ENCODE measurements at regions not wholly inside any gene's neighbourhood (a gene's known extent, or its start where the extent isn't known, plus 50 kb on each side); places are given as distances from the start of the nearest gene placed in this dataset.
A peak's percentile ranks its signal among the peaks of the same experiment; 100 is the strongest.

GRCh38 chr4:189364032-189364449 lies 576.6 kb upstream of the FRG1 start:
- no peak for ATAC-seq (replicated peaks in 6 of 8)
- WGBS, 10 experiments = 67 to 100% methylated on average over 1 to 3 of the region's 44 CpGs; no CpG with 5 or more reads in 8 of the 10 experiments
- H3K4me1 ChIP-seq (replicated peaks in 1 of 2) = no peaks in the 10 kb centered on the region
- H3K4me3 ChIP-seq = no peak overlapping the region
- no peak overlapping the region for H3K27ac ChIP-seq
- in situ Hi-C loops (cut with MboI; ENCODE audit: low pct_unique_long_range_greater_than_20kb in 2 of 9, low sequenced_read_pairs in 9 of 9, unreplicated experiment in 9 of 9) = no loop called here

- Histone ChIP-seq H3K4me1 (replicated peaks in 1 of 2) (no peaks in the 10 kb centered on the region), H3K27ac (no peak overlapping the region), H3K4me3 (no peak overlapping the region)
- no peak for ATAC-seq (replicated peaks in 6 of 8)
- WGBS, 10 experiments = 0 to 100% (median 83%) methylated on average over 1 to 6 of the region's 6 CpGs; no CpG with 5 or more reads in 2 of the 10 experiments
- in situ Hi-C loops (cut with MboI; ENCODE audit: low pct_unique_long_range_greater_than_20kb in 2 of 9, low sequenced_read_pairs in 9 of 9, unreplicated experiment in 9 of 9) = no loop called here
Measured at GRCh38 chr4:189365451-189365850, 575.2 kb upstream of the FRG1 start.

GRCh38 chr4:189367832-189368231 lies 572.8 kb upstream of the FRG1 start:
- ATAC-seq (replicated peaks in 6 of 8) = no peak
- Histone ChIP-seq H3K27ac (no peak overlapping the region), H3K4me1 (replicated peaks in 1 of 2) (no peaks in the 10 kb centered on the region), H3K4me3 (no peak overlapping the region)
- 20 to 100% (median 75%) methylated on average over 1 to 3 of the region's 3 CpGs; no CpG with 5 or more reads in 1 of the 10 experiments for WGBS, 10 experiments
- in situ Hi-C loops (cut with MboI; ENCODE audit: low pct_unique_long_range_greater_than_20kb in 2 of 9, low sequenced_read_pairs in 9 of 9, unreplicated experiment in 9 of 9) = no loop called here

- Histone ChIP-seq H3K4me3 (no peak overlapping the region), H3K4me1 (replicated peaks in 1 of 2) (no peaks in the 10 kb centered on the region), H3K27ac (no peak overlapping the region)
- in situ Hi-C loops (cut with MboI; ENCODE audit: low pct_unique_long_range_greater_than_20kb in 2 of 9, low sequenced_read_pairs in 9 of 9, unreplicated experiment in 9 of 9) = no loop called here
- peak in 2 of 8 experiments; percentile 24 to 28 for ATAC-seq (replicated peaks in 6 of 8)
- WGBS, 10 experiments = 0 to 64% (median 18%) methylated on average over 1 to 2 of the region's 2 CpGs; no CpG with 5 or more reads in 3 of the 10 experiments
Measured at GRCh38 chr4:189374176-189374575, 566.5 kb upstream of the FRG1 start.

GRCh38 chr4:189376901-189377300 lies 563.8 kb upstream of the FRG1 start:
- WGBS, 10 experiments = 0 to 100% (median 57%) methylated on average over 1 to 2 of the region's 2 CpGs; no CpG with 5 or more reads in 6 of the 10 experiments
- H3K27ac ChIP-seq = no peak overlapping the region
- no peak for ATAC-seq (replicated peaks in 6 of 8)
- in situ Hi-C loops (cut with MboI; ENCODE audit: low pct_unique_long_range_greater_than_20kb in 2 of 9, low sequenced_read_pairs in 9 of 9, unreplicated experiment in 9 of 9) = no loop called here
- no peak overlapping the region for H3K4me3 ChIP-seq
- H3K4me1 ChIP-seq (replicated peaks in 1 of 2) = no peaks in the 10 kb centered on the region

- peak in 1 of 8 experiments; percentile 95 for ATAC-seq (replicated peaks in 6 of 8)
- WGBS, 10 experiments = 0 to 100% (median 38%) methylated on average over 1 to 2 of the region's 2 CpGs; no CpG with 5 or more reads in 2 of the 10 experiments
- in situ Hi-C loops (cut with MboI; ENCODE audit: low pct_unique_long_range_greater_than_20kb in 2 of 9, low sequenced_read_pairs in 9 of 9, unreplicated experiment in 9 of 9) = no loop called here
- no peak overlapping the region for H3K4me3 ChIP-seq
- H3K4me1 ChIP-seq (replicated peaks in 1 of 2) = no peaks in the 10 kb centered on the region
- H3K27ac ChIP-seq = no peak overlapping the region
Measured at GRCh38 chr4:189377569-189377968, 563.1 kb upstream of the FRG1 start.

GRCh38 chr4:189385098-189385497 lies 555.6 kb upstream of the FRG1 start:
- Histone ChIP-seq H3K27ac (no peak overlapping the region), H3K4me3 (no peak overlapping the region), H3K4me1 (replicated peaks in 1 of 2) (no peaks in the 10 kb centered on the region)
- WGBS, 10 experiments = 0 to 75% (median 8%) methylated on average over 1 of the region's 1 CpG; no CpG with 5 or more reads in 2 of the 10 experiments
- in situ Hi-C loops (cut with MboI; ENCODE audit: low pct_unique_long_range_greater_than_20kb in 2 of 9, low sequenced_read_pairs in 9 of 9, unreplicated experiment in 9 of 9) = no loop called here
- ATAC-seq (replicated peaks in 6 of 8) = no peak

GRCh38 chr4:189385579-189385978 lies 555.1 kb upstream of the FRG1 start:
- WGBS, 10 experiments = 11 to 100% (median 87%) methylated on average over 1 to 2 of the region's 2 CpGs; no CpG with 5 or more reads in 1 of the 10 experiments
- Histone ChIP-seq H3K4me1 (replicated peaks in 1 of 2) (no peaks in the 10 kb centered on the region), H3K4me3 (no peak overlapping the region), H3K27ac (no peak overlapping the region)
- in situ Hi-C loops (cut with MboI; ENCODE audit: low pct_unique_long_range_greater_than_20kb in 2 of 9, low sequenced_read_pairs in 9 of 9, unreplicated experiment in 9 of 9) = no loop called here
- no peak for ATAC-seq (replicated peaks in 6 of 8)

- in situ Hi-C loops (cut with MboI; ENCODE audit: low pct_unique_long_range_greater_than_20kb in 2 of 9, low sequenced_read_pairs in 9 of 9, unreplicated experiment in 9 of 9) = no loop called here
- ATAC-seq (replicated peaks in 6 of 8) = no peak
- Histone ChIP-seq H3K4me1 (replicated peaks in 1 of 2) (no peaks in the 10 kb centered on the region), H3K27ac (no peak overlapping the region), H3K4me3 (no peak overlapping the region)
- WGBS, 10 experiments = 0 to 92% (median 47%) methylated on average over 1 to 5 of the region's 7 CpGs; no CpG with 5 or more reads in 2 of the 10 experiments
Measured at GRCh38 chr4:189396435-189396834, 544.2 kb upstream of the FRG1 start.

- ATAC-seq (replicated peaks in 6 of 8) = no peak
- 0 to 100% (median 38%) methylated on average over 1 of the region's 1 CpG; no CpG with 5 or more reads in 4 of the 10 experiments for WGBS, 10 experiments
- H3K27ac ChIP-seq = no peak overlapping the region
- in situ Hi-C loops (cut with MboI; ENCODE audit: low pct_unique_long_range_greater_than_20kb in 2 of 9, low sequenced_read_pairs in 9 of 9, unreplicated experiment in 9 of 9) = no loop called here
- no peaks in the 10 kb centered on the region for H3K4me1 ChIP-seq (replicated peaks in 1 of 2)
- no peak overlapping the region for H3K4me3 ChIP-seq
Measured at GRCh38 chr4:189404271-189404670, 536.4 kb upstream of the FRG1 start.

- WGBS, 10 experiments = 26 to 100% (median 67%) methylated on average over 1 to 6 of the region's 6 CpGs
- Histone ChIP-seq H3K4me1 (replicated peaks in 1 of 2) (no peaks in the 10 kb centered on the region), H3K27ac (no peak overlapping the region), H3K4me3 (no peak overlapping the region)
- in situ Hi-C loops (cut with MboI; ENCODE audit: low pct_unique_long_range_greater_than_20kb in 2 of 9, low sequenced_read_pairs in 9 of 9, unreplicated experiment in 9 of 9) = no loop called here
- ATAC-seq (replicated peaks in 6 of 8) = no peak
Measured at GRCh38 chr4:189409158-189409557, 531.5 kb upstream of the FRG1 start.

- no peak for ATAC-seq (replicated peaks in 6 of 8)
- 6 to 93% (median 52%) methylated on average over 1 to 4 of the region's 4 CpGs for WGBS, 10 experiments
- no peaks in the 10 kb centered on the region for H3K4me1 ChIP-seq (replicated peaks in 1 of 2)
- H3K4me3 ChIP-seq = no peak overlapping the region
- in situ Hi-C loops (cut with MboI; ENCODE audit: low pct_unique_long_range_greater_than_20kb in 2 of 9, low sequenced_read_pairs in 9 of 9, unreplicated experiment in 9 of 9) = no loop called here
- no peak overlapping the region for H3K27ac ChIP-seq
Measured at GRCh38 chr4:189414021-189414420, 526.7 kb upstream of the FRG1 start.

GRCh38 chr4:189420572-189420971 lies 520.1 kb upstream of the FRG1 start:
- H3K27ac ChIP-seq = no peak overlapping the region
- 9 to 92% (median 72%) methylated on average over 1 to 10 of the region's 10 CpGs for WGBS, 10 experiments
- in situ Hi-C loops (cut with MboI; ENCODE audit: low pct_unique_long_range_greater_than_20kb in 2 of 9, low sequenced_read_pairs in 9 of 9, unreplicated experiment in 9 of 9) = no loop called here
- H3K4me1 ChIP-seq (replicated peaks in 1 of 2) = no peaks in the 10 kb centered on the region
- ATAC-seq (replicated peaks in 6 of 8) = no peak
- H3K4me3 ChIP-seq = no peak overlapping the region

- in situ Hi-C loops (cut with MboI; ENCODE audit: low pct_unique_long_range_greater_than_20kb in 2 of 9, low sequenced_read_pairs in 9 of 9, unreplicated experiment in 9 of 9) = no loop called here
- peak in 1 of 8 experiments; percentile 22 for ATAC-seq (replicated peaks in 6 of 8)
- 7 to 85% (median 65%) methylated on average over 1 to 3 of the region's 3 CpGs; no CpG with 5 or more reads in 1 of the 10 experiments for WGBS, 10 experiments
Measured at GRCh38 chr4:189436207-189436606, 504.5 kb upstream of the FRG1 start.

More at GRCh38 chr4:189436207-189436606, 504.5 kb upstream of the FRG1 start:
- H3K27ac ChIP-seq = no peak overlapping the region
- no peaks in the 10 kb centered on the region for H3K4me1 ChIP-seq (replicated peaks in 1 of 2)
- H3K4me3 ChIP-seq = no peak overlapping the region

Measured in motor neuron (in vitro differentiated cells).